GM06990 (cell line): ENCODE measurements at regions not wholly inside any gene's neighbourhood (a gene's known extent, or its start where the extent isn't known, plus 50 kb on each side); places are given as distances from the start of the nearest gene placed in this dataset.

Experiments used
- DNase-seq: peaks from one replicate; pipeline ENCODE4 v3.0.0-alpha.2; 2011; ENCODE audit not compliant: insufficient read length; ENCODE audit errors: extremely low read depth
- H3K27me3 ChIP-seq: replicated peaks from 2 replicates; pipeline ENCODE4 v1.6.0; 2011; ENCODE audit warnings: low read length; ENCODE audit not compliant: control insufficient read depth, insufficient read depth
- H3K36me3 ChIP-seq: 2 replicates; pipeline ENCODE4 v1.5.1; 2011; ENCODE audit warnings: low read length; ENCODE audit not compliant: control insufficient read depth, insufficient read depth
- H3K4me3 ChIP-seq: replicated peaks from 2 replicates; pipeline ENCODE4 v1.5.1; 2011; ENCODE audit warnings: low read depth, mild to moderate bottlenecking, control low read depth, low read length
- TF ChIP-seq, protein P1 (sequence below): IDR thresholded peaks from 2 replicates; pipeline ENCODE4 v1.5.1; 2011; ENCODE audit warnings: low read length, control low read depth, mild to moderate bottlenecking, inconsistent platforms; ENCODE audit not compliant: insufficient read depth, poor library complexity, severe bottlenecking

DNA sequence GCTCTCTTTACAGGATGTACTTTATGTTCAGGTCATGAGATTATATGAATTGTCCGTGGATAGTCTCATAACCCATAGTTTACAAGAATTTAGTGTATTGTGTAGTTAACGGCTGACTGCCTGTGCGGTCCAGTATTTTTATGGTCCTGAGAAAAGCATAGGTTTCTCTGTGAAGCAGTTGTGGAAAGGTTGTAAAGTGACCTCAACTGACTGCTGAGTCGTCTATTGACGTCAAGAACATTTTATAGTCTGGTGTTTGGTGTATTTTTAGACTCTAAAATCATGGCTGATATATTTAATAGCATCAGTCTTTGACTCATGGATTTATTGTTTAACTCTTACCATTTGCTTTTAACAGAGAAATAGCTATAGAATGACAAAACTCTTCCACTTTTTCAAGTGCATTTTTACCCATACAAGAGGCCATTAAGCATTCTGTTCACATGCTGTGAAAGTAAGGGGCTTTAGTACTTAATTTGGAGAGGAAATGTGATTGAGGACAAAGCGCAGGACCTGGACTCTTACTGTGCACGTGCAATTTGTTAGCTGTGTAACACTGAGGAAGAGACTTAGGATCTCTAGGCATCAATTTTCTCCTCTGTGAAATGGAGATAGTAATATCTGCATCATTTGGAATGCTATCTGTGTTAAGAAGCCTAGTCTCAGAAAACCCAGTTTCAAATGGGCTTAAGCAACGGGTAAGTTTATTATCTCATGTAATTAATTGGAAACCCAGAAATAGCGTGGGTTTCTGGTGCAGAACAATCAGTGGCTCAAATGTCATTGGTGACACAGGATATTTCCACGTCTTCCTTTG, 240.8 kb downstream of the NFKBIZ start:
- no peaks in the 10 kb centered on the region for H3K27me3 ChIP-seq
- no peak overlapping the region for H3K4me3 ChIP-seq
- DNase-seq: no peak
- TF ChIP-seq, protein P1, sequence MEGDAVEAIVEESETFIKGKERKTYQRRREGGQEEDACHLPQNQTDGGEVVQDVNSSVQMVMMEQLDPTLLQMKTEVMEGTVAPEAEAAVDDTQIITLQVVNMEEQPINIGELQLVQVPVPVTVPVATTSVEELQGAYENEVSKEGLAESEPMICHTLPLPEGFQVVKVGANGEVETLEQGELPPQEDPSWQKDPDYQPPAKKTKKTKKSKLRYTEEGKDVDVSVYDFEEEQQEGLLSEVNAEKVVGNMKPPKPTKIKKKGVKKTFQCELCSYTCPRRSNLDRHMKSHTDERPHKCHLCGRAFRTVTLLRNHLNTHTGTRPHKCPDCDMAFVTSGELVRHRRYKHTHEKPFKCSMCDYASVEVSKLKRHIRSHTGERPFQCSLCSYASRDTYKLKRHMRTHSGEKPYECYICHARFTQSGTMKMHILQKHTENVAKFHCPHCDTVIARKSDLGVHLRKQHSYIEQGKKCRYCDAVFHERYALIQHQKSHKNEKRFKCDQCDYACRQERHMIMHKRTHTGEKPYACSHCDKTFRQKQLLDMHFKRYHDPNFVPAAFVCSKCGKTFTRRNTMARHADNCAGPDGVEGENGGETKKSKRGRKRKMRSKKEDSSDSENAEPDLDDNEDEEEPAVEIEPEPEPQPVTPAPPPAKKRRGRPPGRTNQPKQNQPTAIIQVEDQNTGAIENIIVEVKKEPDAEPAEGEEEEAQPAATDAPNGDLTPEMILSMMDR: no peak
- no peaks in the 10 kb centered on the region for H3K36me3 ChIP-seq

DNA sequence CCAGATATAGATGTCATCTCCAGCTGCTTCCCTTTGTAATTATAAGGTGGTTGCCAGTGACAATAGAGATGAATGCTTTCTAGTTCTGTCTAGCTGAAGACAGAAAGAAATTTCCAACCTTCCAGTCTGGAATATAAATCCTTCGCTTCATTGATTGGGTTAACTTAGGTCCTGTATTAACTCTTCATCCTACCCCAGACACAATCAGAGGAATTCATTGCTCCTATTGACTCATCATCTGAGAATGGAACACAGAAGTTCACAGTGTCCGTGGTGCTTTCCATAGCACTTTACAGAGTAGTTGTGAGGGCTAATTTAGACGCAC, 241.4 kb downstream of the NFKBIZ start:
- Histone ChIP-seq H3K27me3 (no peaks in the 10 kb centered on the region), H3K4me3 (no peak overlapping the region), H3K36me3 (no peaks in the 10 kb centered on the region)
- TF ChIP-seq, protein P1: no peak
- DNase-seq: no peak

DNA sequence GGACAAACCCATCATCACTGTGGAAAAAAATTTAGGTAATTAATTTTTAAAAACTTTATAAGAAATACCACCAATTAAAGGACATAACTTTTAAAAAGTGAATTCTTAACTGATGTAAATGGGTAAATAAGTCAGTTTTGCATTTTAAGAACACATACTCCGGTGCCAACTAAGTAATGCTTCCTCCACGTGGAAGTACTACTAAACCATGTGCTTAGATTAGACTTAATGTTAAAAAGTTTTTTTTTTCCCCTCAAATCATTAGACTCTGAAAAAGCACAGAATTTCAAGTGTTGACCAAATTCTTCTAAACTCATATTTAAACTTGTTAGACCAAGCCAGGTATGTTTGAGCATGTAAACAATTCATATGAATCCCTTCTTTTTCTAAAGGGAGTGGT, 242.0 kb downstream of the NFKBIZ start:
- no peak for DNase-seq
- Histone ChIP-seq H3K27me3 (no peaks in the 10 kb centered on the region), H3K36me3 (no peaks in the 10 kb centered on the region), H3K4me3 (no peak overlapping the region)
- TF ChIP-seq, protein P1: no peak

DNA sequence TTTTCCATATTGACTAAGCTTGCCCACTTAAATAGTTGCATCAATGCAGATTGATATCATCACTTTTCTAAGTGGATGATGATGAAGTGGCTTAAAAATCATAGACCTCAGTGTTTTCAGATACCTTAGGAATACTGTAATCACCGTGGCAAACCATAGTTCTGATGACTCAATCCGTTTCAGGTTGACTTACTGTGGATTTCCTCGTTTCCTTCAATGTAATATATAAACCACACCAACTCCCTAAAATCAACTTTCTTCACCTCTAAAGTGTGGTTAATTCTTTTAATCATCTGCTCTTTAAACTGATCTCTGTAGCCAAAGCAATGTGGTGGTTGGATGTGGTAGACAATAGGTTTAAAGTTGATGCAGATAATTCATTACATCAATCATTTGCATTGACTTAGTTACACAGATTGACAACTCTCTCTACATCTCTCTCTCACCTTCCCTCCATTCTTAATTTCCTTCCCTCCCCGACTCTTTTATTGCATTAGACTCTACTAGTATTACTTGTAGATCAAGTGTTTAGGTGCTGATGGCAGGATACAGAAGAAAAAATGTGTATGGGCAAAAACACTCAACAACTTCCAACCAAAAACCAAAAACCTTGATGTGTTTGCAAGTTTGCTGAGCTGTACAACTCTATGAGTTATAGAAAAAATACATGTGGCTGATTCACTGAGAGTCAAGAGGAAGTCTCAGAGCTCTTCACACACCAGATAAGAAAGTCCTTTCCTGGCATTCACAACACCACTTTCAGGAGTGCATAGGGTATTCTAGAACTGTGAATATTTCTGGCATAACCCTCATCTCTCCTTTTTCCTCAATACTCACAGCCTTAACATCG, 243.5 kb downstream of the NFKBIZ start:
- no peak for DNase-seq
- Histone ChIP-seq H3K36me3 (no peaks in the 10 kb centered on the region), H3K4me3 (no peak overlapping the region), H3K27me3 (no peaks in the 10 kb centered on the region)
- TF ChIP-seq, protein P1: no peak

DNA sequence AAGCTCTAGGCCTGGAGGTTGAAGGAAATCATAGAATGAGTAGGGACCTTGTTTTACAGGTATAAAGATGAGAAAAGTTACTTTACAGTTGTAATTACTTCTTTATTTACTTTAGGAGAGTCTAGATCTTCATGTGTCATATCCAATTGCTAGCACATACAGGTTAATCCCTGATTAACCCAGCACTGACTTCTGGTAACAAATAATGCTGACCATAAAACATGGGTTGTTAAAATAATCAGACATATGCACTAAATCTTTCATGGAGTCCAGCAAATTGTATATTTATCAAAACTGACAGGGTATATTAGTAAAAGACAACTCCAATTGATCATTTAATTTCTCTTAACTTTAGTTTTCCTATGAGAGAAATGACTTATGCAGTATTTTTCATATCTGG, 245.2 kb downstream of the NFKBIZ start:
- no peak for DNase-seq

More for the DNA sequence above, 245.2 kb downstream of the NFKBIZ start:
- Histone ChIP-seq H3K4me3 (no peak overlapping the region), H3K27me3 (no peaks in the 10 kb centered on the region), H3K36me3 (no peaks in the 10 kb centered on the region)
- TF ChIP-seq, protein P1: no peak
